Neural progenitor cell (in vitro differentiated cells): ENCODE measurements at regions not wholly inside any gene's neighbourhood (a gene's known extent, or its start where the extent isn't known, plus 50 kb on each side); places are given as distances from the start of the nearest gene placed in this dataset.

ENCODE experiments used
- DNase-seq: peaks from one replicate; pipeline ENCODE4 v3.0.0-alpha.2; 2016; ENCODE audit warnings: low spot score
- H2AFZ ChIP-seq: fragments of 200-600 bp; sonication (generic); replicated peaks from 2 replicates; pipeline ENCODE4 v1.6.1; 2016; ENCODE audit warnings: antibody characterized with exemption
- H3F3A ChIP-seq: fragments of 200-600 bp; sonication (generic); 2 replicates; pipeline ENCODE4 v1.6.1; 2016; ENCODE audit warnings: antibody characterized with exemption, low read depth
- H3K27ac ChIP-seq: fragments of 200-600 bp; sonication (generic); 2 replicates; pipeline ENCODE4 v1.5.1; 2016; ENCODE audit warnings: mild to moderate bottlenecking
- H3K27me3 ChIP-seq: fragments of 200-600 bp; sonication (generic); 2 replicates; pipeline ENCODE4 v1.6.1; 2016; ENCODE audit warnings: mild to moderate bottlenecking, moderate library complexity
- H3K36me3 ChIP-seq: fragments of 200-600 bp; sonication (generic); 2 replicates; pipeline ENCODE4 v1.5.1; 2016
- H3K4me1 ChIP-seq: fragments of 200-600 bp; sonication (generic); 2 replicates; pipeline ENCODE4 v1.6.1; 2016; ENCODE audit warnings: mixed run types
- H3K4me2 ChIP-seq: fragments of 200-600 bp; sonication (generic); 2 replicates; pipeline ENCODE4 v1.6.1; 2016
- H3K4me3 ChIP-seq: fragments of 200-600 bp; sonication (generic); 2 replicates; pipeline ENCODE4 v1.5.1; 2016
- H3K79me2 ChIP-seq: fragments of 200-600 bp; sonication (generic); 2 replicates; pipeline ENCODE4 v1.6.1; 2016; ENCODE audit warnings: low read depth
- H3K9ac ChIP-seq: fragments of 200-600 bp; sonication (generic); 2 replicates; pipeline ENCODE4 v1.6.1; 2016
- H3K9me3 ChIP-seq: fragments of 200-600 bp; sonication (generic); 2 replicates; pipeline ENCODE4 v1.5.1; 2016; ENCODE audit warnings: low read depth
- H4K20me1 ChIP-seq: fragments of 200-600 bp; sonication (generic); 2 replicates; pipeline ENCODE4 v1.6.1; 2016; ENCODE audit warnings: low read depth
- H3K27ac Mint-ChIP-seq: 3 replicates; pipeline ENCODE4 v1.8.0; 2021; ENCODE audit warnings: mixed read lengths
- H3K27me3 Mint-ChIP-seq: 2 replicates; pipeline ENCODE4 v1.8.0; 2022; ENCODE audit warnings: low read depth, mild to moderate bottlenecking, inconsistent platforms, moderate library complexity, mixed read lengths; ENCODE audit not compliant: insufficient read depth
- H3K36me3 Mint-ChIP-seq: 3 replicates; pipeline ENCODE4 v1.8.0; 2021; ENCODE audit warnings: mixed read lengths
- H3K4me1 Mint-ChIP-seq: 3 replicates; pipeline ENCODE4 v1.8.0; 2021; ENCODE audit warnings: mixed read lengths
- H3K4me3 Mint-ChIP-seq: 3 replicates; pipeline ENCODE4 v1.8.0; 2021; ENCODE audit warnings: mild to moderate bottlenecking, moderate library complexity, mixed read lengths
- H3K9me3 Mint-ChIP-seq: 3 replicates; pipeline ENCODE4 v1.8.0; 2020; ENCODE audit warnings: mixed read lengths
- EZH2 ChIP-seq: fragments of 200-600 bp; sonication (generic); IDR thresholded peaks from 2 replicates; pipeline ENCODE4 v1.6.1; 2017; ENCODE audit warnings: antibody characterized with exemption, mild to moderate bottlenecking, moderate library complexity
- EZH2phosphoT487 ChIP-seq: fragments of 200-600 bp; sonication (generic); IDR thresholded peaks from 2 replicates; pipeline ENCODE4 v1.6.1; 2017; ENCODE audit warnings: antibody characterized with exemption
- TF ChIP-seq, protein P1 (sequence below): fragments of 200-600 bp; sonication (generic); IDR thresholded peaks from 2 replicates; pipeline ENCODE4 v1.5.1; 2017; ENCODE audit warnings: antibody characterized with exemption, mild to moderate bottlenecking

GRCh38 chr3:182384221-182384620 is 409.1 kb upstream of the ATP11B start:
- H3K4me1 Mint-ChIP-seq, result peaks cover 33% of the 10 kb centered on the region
- Histone ChIP-seq H3K4me2 (no peak overlapping the region), H3K4me1 (peaks cover 50% of the 10 kb centered on the region), H2AFZ (no peak overlapping the region), H3K27ac (no peak overlapping the region), H3K36me3 (no peaks in the 10 kb centered on the region), H4K20me1 (no peaks in the 10 kb centered on the region), H3K9ac (no peak overlapping the region), H3K27me3 (no peaks in the 10 kb centered on the region), H3K9me3 (no peaks in the 10 kb centered on the region), H3F3A (peaks cover 16% of the 10 kb centered on the region), H3K4me3 (no peak overlapping the region), H3K79me2 (no peaks in the 10 kb centered on the region)
- no peak overlapping the region for H3K4me3 Mint-ChIP-seq
- H3K27me3 Mint-ChIP-seq, result no peaks in the 10 kb centered on the region
- TF ChIP-seq, protein P1, sequence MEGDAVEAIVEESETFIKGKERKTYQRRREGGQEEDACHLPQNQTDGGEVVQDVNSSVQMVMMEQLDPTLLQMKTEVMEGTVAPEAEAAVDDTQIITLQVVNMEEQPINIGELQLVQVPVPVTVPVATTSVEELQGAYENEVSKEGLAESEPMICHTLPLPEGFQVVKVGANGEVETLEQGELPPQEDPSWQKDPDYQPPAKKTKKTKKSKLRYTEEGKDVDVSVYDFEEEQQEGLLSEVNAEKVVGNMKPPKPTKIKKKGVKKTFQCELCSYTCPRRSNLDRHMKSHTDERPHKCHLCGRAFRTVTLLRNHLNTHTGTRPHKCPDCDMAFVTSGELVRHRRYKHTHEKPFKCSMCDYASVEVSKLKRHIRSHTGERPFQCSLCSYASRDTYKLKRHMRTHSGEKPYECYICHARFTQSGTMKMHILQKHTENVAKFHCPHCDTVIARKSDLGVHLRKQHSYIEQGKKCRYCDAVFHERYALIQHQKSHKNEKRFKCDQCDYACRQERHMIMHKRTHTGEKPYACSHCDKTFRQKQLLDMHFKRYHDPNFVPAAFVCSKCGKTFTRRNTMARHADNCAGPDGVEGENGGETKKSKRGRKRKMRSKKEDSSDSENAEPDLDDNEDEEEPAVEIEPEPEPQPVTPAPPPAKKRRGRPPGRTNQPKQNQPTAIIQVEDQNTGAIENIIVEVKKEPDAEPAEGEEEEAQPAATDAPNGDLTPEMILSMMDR, result no peak
- no peaks in the 10 kb centered on the region for H3K36me3 Mint-ChIP-seq
- no peak overlapping the region for H3K27ac Mint-ChIP-seq
- H3K9me3 Mint-ChIP-seq, result peaks cover 5% of the 10 kb centered on the region
- no peak for DNase-seq

DNA sequence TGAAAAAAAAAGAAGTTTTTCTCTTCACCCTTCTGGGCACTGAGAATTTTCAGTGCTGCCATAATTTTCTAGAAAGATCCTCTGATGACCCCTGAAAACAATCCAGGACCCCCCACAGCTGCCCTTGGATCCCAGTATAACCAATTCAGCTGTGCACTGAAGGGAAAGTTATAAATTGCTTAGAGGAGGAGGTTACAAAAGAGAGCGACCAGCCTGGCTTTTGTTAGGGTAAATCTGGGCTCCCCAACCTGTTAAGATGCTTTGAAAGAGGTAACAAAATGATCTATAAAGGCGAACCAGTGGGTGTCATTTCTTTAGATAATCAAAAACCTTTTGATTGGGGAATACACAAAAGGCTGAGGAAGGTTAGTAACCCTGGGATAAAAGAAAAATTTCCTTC is 407.9 kb upstream of the ATP11B start:
- Histone ChIP-seq H3K79me2 (no peaks in the 10 kb centered on the region), H3K9me3 (no peaks in the 10 kb centered on the region), H4K20me1 (no peaks in the 10 kb centered on the region), H3K4me1 (peaks cover 58% of the 10 kb centered on the region), H3K4me3 (no peak overlapping the region), H3K36me3 (no peaks in the 10 kb centered on the region), H3K27ac (no peak overlapping the region), H3F3A (peaks cover 16% of the 10 kb centered on the region), H2AFZ (no peak overlapping the region), H3K4me2 (peak overlapping the region; percentile 44), H3K9ac (no peak overlapping the region), H3K27me3 (no peaks in the 10 kb centered on the region)
- H3K27ac Mint-ChIP-seq, result peak overlapping the region; percentile 65
- no peaks in the 10 kb centered on the region for H3K27me3 Mint-ChIP-seq
- peaks cover 7% of the 10 kb centered on the region for H3K9me3 Mint-ChIP-seq
- H3K4me3 Mint-ChIP-seq, result no peak overlapping the region
- peaks cover 37% of the 10 kb centered on the region for H3K4me1 Mint-ChIP-seq
- no peaks in the 10 kb centered on the region for H3K36me3 Mint-ChIP-seq
- peak; percentile 27 for TF ChIP-seq EZH2phosphoT487
- TF ChIP-seq EZH2, result no peak
- peak; percentile 84 for DNase-seq

DNA sequence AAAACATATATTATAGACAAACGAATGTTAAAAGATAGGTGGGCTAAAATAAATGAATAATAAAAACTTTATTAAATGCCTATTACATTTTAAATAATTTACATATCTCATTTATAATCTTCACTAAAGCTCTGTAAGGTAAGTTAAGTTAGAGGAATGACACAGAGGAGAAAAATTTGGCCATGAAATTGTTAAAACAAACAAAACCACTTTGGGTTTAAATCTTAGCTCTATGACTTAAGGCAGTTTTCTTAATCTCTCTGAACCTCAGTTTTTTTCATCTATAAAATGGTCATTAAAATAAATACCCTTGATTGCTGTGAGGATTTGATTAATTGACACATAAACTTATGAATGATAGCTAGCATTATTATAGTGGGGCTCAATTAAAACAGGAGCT is 404.8 kb upstream of the ATP11B start:
- H3K27me3 ChIP-seq, result no peaks in the 10 kb centered on the region
- H3K4me3 Mint-ChIP-seq, result no peak overlapping the region
- H3K9me3 Mint-ChIP-seq, result peaks cover 7% of the 10 kb centered on the region
- no peak overlapping the region for H3K27ac ChIP-seq
- no peak for DNase-seq
- H3K36me3 Mint-ChIP-seq, result no peaks in the 10 kb centered on the region
- peaks cover 35% of the 10 kb centered on the region for H3K4me1 Mint-ChIP-seq
- H3F3A ChIP-seq, result peaks cover 16% of the 10 kb centered on the region
- H3K9ac ChIP-seq, result no peak overlapping the region
- H3K4me2 ChIP-seq, result no peak overlapping the region
- no peaks in the 10 kb centered on the region for H3K36me3 ChIP-seq
- no peaks in the 10 kb centered on the region for H3K79me2 ChIP-seq
- no peak overlapping the region for H2AFZ ChIP-seq
- H3K27me3 Mint-ChIP-seq, result no peaks in the 10 kb centered on the region
- no peak overlapping the region for H3K4me3 ChIP-seq
- H3K4me1 ChIP-seq, result peaks cover 66% of the 10 kb centered on the region
- H3K27ac Mint-ChIP-seq, result no peak overlapping the region
- TF ChIP-seq EZH2phosphoT487 (no peak), EZH2 (no peak)
- TF ChIP-seq, protein P1, result no peak
- no peaks in the 10 kb centered on the region for H4K20me1 ChIP-seq
- no peaks in the 10 kb centered on the region for H3K9me3 ChIP-seq

- Histone ChIP-seq H3K36me3 (no peaks in the 10 kb centered on the region), H3K27ac (no peak overlapping the region), H4K20me1 (no peaks in the 10 kb centered on the region), H3K4me2 (no peak overlapping the region), H3K27me3 (no peaks in the 10 kb centered on the region), H3K4me3 (no peak overlapping the region), H3K9me3 (no peaks in the 10 kb centered on the region), H3K79me2 (no peaks in the 10 kb centered on the region), H3F3A (peaks cover 16% of the 10 kb centered on the region), H3K9ac (no peak overlapping the region), H2AFZ (no peak overlapping the region), H3K4me1 (peaks cover 65% of the 10 kb centered on the region)
- peaks cover 7% of the 10 kb centered on the region for H3K9me3 Mint-ChIP-seq
- H3K4me3 Mint-ChIP-seq, result no peak overlapping the region
- H3K36me3 Mint-ChIP-seq, result no peaks in the 10 kb centered on the region
- H3K4me1 Mint-ChIP-seq, result peaks cover 29% of the 10 kb centered on the region
- no peaks in the 10 kb centered on the region for H3K27me3 Mint-ChIP-seq
- TF ChIP-seq, protein P1, result no peak
- no peak for TF ChIP-seq EZH2
- no peak for TF ChIP-seq EZH2phosphoT487
- no peak overlapping the region for H3K27ac Mint-ChIP-seq
- DNase-seq, result no peak
Measured at GRCh38 chr3:182389071-182389815, 404.1 kb upstream of the ATP11B start.
